ENCODE measurements at regions not wholly inside any gene's neighbourhood (a gene's known extent, or its start where the extent isn't known, plus 50 kb on each side); places are given as distances from the start of the nearest gene placed in this dataset.
A peak's percentile ranks its signal among the peaks of the same experiment; 100 is the strongest.
"Not testable (repeated sequence)": the region's sequence is repeated elsewhere in the genome, so short reads cannot be mapped to it uniquely, and the experiment has no call there.

DNA sequence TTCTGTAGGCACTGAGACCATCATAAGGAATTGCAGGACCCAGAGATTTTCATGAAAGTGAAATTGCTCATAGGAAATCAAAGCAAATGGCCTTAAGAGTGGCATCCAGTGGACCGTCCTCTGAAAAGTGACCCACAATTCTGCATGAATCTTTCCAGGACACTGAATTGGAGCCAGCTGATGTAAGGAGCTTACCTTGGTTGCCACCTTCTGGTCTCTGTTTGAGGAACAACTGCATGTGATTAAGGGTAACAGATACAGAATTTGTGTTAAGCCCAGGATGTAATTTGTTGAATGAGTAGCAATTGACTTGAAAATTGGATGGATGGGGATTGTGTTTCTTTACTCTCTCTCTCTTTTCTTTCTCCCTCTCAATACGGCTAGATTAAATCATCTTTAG, 49.9 kb upstream of the GAS1 start:
- DNase-seq = no peak

DNA sequence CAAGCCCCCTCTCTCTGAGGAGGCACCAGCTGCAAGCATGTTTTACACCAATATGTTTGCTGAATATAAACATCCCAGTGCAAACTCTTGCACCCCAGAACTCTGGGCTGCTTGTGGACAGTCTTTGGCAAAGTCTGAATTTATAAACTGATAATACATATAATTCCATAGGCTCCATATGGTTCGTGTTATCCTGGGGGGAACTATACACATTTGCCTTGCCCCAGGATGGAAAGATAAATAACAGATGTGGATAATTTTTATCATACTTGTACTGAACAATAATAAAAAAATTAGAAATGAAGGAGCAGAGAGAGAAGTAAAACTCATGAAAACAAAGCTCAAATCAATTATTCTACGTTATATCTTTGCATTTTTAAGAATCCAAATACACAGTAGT, 50.6 kb upstream of the GAS1 start:
- no peak for DNase-seq

- DNase-seq = no peak
These were observed 55.2 kb upstream of the GAS1 start for GRCh38 chr9:87002517-87002916.

DNA sequence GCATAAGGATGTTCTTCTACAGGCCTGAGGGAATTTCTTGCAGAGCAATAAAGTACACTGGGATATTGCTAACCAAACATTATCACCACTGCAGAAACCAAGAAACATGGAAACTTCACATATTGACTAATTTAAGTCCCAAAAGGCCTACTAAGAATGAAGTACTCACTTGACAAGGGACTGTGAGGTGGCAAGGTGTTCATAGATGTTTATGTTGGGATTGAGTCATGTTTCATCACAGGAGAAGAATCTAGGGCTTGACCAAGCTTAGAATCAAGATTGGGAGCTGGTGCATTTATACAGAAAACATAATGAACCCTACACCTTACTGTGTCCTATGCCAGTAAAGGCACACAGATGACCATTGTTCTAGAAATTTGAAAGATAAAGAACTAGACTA, 56.7 kb upstream of the GAS1 start:
- DNase-seq = no peak

- DNase-seq = no peak
These were observed 59.6 kb upstream of the GAS1 start for GRCh38 chr9:87006956-87007355.

DNA sequence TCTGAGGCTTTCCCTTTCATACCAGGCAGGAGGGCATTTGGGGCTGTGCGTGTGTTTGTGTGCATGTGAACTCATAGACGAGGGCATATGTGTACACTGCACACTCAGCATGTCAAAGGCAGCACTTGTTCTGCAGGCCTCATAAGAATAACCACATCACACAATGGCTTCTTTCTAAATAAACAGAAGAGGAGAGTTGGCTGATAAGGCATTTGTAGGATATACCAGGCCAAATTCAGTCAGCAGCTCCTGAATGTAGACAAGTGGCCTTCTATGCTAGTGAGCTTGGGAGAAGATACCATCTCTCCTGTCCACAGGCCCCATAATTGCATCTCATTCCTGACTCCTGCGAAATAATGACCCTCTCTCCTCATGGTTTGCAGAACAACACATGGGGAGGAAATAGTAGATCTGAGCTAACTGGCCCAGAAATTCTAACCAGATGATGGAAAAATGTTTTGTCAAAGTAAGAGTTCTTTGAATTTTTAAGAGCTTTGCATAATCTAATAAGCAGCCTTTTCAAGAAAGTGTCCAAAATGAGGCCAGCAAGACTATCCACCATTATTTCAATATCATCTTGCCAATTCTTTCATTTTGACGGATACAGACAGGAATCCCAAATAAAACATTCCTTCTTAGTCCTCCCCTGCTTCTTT, 60.5 kb upstream of the GAS1 start:
- DNase-seq = no peak

DNA sequence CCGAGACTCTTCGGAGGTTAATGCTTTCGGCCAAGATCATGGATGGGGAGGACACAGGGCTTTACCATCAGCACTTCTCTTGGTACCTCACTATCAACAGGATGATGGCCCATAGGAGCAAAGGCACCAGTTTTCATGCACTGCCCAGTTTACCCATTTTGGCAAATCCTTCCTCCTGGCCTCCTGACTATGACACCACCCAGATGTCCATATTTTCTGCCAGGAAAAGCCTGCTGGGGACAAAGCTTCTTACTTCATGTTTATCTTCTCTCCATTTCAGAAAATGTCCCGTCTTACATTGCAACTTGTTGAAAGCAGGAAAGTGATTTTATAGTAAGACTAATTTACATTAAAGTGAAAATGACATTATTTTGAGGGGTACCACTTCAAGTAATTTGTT, 61.4 kb upstream of the GAS1 start:
- no peak for DNase-seq

DNA sequence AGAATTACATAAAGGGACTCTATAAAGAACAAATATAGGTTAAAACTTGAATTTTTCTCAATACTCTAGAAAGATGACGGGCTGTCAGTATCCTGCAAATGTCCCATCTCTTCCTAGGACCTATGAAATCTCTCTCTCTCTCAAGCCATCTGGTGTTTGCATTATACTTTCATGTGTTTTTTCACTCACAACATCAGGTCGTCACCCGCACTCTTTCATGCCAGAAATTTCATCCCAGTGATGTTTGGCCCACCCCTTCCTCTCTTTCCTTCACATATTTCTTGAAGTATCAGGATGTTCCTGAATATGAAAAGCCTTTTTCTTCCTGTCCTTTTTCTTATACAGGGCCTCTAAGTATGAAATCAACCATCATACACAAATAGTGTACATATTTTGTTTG, 63.3 kb upstream of the GAS1 start:
- no peak for DNase-seq

- no peak for DNase-seq
These were observed 64.2 kb upstream of the GAS1 start for GRCh38 chr9:87011551-87011950.

DNA sequence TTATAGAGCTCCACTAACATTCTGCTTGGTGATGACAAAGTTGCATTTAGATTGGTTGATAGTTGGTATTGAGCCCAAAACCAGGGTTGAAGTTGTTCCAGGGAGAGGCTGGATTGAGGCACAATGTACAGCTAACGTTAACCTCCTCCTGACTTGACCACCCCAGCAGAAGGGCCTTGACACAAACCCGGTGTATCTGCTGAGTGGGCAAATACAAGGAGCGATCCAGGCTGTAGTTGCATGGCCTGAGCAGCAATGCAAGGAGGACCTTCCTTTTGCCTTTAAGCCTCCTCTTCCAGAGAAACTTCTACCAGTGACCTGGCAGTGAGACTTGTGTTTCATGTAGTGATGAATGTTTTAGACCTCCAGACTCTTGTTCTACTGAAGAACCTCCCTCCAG, 66.2 kb upstream of the GAS1 start:
- no peak for DNase-seq

DNA sequence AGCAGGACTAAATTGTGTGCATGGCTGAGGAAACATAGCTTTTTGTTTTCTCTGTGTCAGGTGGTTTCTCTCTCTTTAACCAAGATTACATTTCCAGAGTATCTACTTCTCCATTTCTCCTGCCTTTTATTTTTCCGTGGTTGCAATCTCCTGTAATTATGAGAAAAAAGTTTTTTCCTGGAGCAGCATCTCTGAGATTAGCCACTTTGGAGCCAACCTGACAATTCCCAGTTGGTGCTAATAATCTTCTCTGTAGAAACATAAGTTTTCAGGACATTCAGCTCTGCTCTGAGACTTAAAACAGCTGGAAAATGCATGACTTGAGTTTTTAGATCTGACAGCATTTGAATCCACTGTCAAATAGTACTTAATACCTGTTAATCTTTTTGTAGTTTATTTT, 67.1 kb upstream of the GAS1 start:
- no peak for DNase-seq

- DNase-seq = no peak
These were observed 69.4 kb upstream of the GAS1 start for GRCh38 chr9:87016681-87017080.

DNA sequence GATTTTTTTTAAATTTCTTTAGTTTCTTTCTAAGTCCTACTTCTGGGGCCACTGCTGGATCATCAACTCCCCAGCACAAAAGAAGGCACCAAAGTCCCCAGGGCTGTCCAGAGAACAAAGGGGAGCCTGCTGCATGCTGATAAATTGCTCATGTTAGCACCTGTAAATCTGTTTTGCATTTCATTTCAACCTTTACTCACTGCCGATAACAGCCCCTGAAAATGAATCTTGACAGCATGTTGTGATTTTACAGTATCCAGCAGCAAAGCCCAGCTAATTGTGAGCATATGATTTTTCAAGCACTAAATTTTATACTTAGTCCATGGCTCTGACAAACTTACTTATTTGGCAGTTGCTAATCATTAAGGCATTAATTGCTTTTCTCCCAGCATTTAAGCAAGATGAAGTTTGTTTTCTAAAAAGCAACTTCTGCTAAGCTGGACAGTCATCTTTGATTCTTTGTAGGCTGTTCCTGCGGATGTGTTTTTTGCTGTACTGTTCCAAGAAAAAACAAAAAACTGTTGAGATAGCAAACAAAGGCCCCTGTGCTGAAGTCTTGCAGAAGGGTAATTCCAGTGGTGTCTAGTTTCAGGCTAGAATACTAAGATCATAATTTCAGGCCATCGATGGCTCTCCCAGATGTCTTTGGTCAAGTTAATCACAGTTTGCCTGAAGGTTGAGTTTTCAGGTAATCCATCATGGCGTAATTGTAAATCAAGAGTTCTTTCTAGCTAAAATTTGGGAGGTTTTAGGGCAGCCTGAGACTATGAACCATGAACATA, 73.1 kb upstream of the GAS1 start:
- no peak for DNase-seq

GRCh38 chr9:87022178-87022577, 74.9 kb upstream of the GAS1 start:
- DNase-seq = no peak

- no peak for DNase-seq
These were observed 78.9 kb upstream of the GAS1 start for GRCh38 chr9:87026204-87026603.

GRCh38 chr9:87028836-87029235, 81.5 kb upstream of the GAS1 start:
- not testable (repeated sequence) for DNase-seq

- peak; percentile 41 for DNase-seq
These were observed 82.6 kb upstream of the GAS1 start for GRCh38 chr9:87029905-87030304.

GRCh38 chr9:87034841-87035240, 87.5 kb upstream of the GAS1 start:
- no peak for DNase-seq

DNA sequence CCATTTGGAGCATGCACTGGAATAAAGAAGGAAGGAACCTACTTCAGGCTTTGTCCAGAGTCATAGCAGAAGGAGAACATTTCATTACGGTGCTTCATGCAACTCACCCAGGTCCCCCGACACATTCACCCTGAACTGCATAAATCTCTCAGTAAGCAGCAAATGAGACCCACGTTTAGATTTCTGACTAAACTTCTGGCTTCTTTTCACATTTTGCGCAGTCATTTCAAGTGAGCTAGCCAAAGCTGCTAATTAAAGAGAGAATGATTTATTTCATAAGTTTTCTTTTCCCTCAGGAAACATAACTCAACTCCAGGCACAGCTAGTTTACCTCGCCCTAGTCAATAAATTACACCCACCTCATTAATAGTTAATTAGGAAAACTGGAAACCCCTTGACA, 88.6 kb upstream of the GAS1 start:
- no peak for DNase-seq

DNA sequence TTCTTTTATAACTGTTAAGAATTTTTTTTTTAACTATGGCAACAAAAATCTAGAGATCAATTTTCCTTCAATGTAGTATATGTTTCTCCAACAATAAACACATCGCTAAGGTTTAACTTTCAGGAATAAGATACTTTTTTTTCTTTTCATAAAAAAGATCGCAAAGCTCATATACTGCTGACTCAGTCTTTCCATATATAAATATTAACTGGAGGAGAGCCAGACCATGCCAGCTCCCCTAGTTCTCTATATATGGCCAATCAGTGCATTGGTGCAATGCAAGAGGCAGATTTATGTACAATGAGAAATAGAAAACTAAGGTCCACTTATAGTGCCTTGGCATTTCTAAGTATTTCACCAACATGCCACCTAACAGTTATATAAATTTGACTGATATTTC, 89.2 kb upstream of the GAS1 start:
- no peak for DNase-seq

GRCh38 chr9:87039809-87040392, 92.6 kb upstream of the GAS1 start:
- DNase-seq = no peak

DNA sequence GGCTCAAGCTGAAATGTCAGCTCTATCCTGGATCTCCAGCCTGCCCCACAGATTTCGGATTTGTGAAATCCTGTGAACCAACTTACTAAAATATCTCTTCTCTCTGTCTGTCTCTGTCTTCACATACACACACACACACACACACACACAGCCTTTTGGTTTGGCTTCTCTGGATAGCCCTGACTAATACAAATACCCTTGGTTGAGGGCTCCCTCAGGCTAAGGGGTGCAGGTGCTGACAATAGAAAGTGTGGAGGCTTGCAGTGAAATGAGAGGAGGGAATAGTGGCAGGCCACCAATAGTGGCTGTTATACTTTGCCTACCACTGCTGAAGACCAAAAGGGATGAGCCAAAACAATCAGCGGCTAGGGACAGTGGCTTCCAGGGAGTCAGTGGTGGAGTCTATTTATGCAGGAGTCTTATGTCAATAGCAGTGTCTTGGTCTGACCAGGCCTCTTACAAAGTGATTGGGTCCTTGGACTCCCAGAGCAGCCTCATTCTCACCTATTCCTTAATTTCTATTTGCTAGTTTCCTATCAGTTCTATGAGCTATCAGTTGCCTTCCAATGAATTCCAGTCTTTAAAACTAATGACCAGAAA, 93.2 kb upstream of the GAS1 start:
- DNase-seq = no peak

DNA sequence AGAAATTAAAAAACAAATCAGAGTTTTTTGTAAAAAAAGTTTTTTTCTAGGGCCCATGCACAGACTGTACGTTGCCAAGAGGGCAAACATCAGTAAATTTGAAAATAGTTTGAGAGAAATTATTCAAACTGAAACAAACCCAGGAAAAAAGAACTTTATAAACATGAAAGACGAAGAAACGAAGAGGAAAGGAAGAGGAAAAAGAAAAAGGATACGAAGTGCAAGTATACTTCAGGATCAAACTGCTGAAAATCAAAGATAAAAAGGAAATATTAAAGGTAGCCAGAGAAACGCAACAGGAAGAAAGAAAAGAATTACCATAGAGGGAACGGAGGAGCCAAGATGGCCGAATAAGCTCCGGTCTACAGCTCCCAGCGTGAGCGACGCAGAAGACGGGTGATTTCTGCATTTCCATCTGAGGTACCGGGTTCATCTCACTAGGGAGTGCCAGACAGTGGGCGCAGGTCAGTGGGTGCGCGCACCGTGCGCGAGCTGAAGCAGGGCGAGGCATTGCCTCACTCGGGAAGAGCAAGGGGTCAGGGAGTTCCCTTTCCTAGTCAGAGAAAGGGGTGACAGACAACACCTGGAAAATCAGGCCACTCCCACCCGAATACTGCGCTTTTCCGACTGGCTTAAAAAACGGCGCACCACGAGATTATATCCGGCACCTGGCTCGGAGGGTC, 94.4 kb upstream of the GAS1 start:
- not testable (repeated sequence) for DNase-seq

All from OCI-M1 (cell line).